WTC11 (cell line): ENCODE measurements at regions not wholly inside any gene's neighbourhood (a gene's known extent, or its start where the extent isn't known, plus 50 kb on each side); places are given as distances from the start of the nearest gene placed in this dataset.

Source experiments
- CDX4 ChIP-seq: fragments of 250-450 bp; sonication (Bioruptor Pico); IDR thresholded peaks from 2 replicates; pipeline ENCODE4 v1.9.0; 2021; ENCODE audit warnings: moderate library complexity, mild to moderate bottlenecking, inconsistent platforms, borderline replicate concordance
- CREM ChIP-seq: sonication (generic); formaldehyde crosslinking; IDR thresholded peaks from 2 replicates; pipeline ENCODE4 v1.8.1; 2022; ENCODE audit warnings: mild to moderate bottlenecking, missing genetic modification reagents, moderate library complexity
- E2F4 ChIP-seq: sonication (generic); formaldehyde crosslinking; IDR thresholded peaks from 2 replicates; pipeline ENCODE4 v1.8.1; 2022; ENCODE audit warnings: low read depth, mild to moderate bottlenecking, moderate library complexity, missing genetic modification reagents, borderline replicate concordance
- ESRRA ChIP-seq: sonication (generic); formaldehyde crosslinking; IDR thresholded peaks from 2 replicates; pipeline ENCODE4 v1.8.1; 2022; ENCODE audit warnings: mild to moderate bottlenecking, missing genetic modification reagents, borderline replicate concordance
- GABPB1 ChIP-seq: sonication (generic); formaldehyde crosslinking; IDR thresholded peaks from 2 replicates; pipeline ENCODE4 v1.8.1; 2023; ENCODE audit warnings: mild to moderate bottlenecking, missing genetic modification reagents
- JUN ChIP-seq: sonication (generic); formaldehyde crosslinking; IDR thresholded peaks from 2 replicates; pipeline ENCODE4 v1.8.0; 2023; ENCODE audit warnings: mild to moderate bottlenecking, missing genetic modification reagents
- MXD4 ChIP-seq: fragments of 250-450 bp; sonication (Bioruptor Pico); IDR thresholded peaks from 2 replicates; pipeline ENCODE4 v1.8.0; 2021; ENCODE audit warnings: mild to moderate bottlenecking, moderate library complexity, borderline replicate concordance
- NFE2L1 ChIP-seq: sonication (generic); formaldehyde crosslinking; IDR thresholded peaks from 2 replicates; pipeline ENCODE4 v1.8.1; 2023; ENCODE audit warnings: missing genetic modification reagents
- NR2C2 ChIP-seq: sonication (generic); formaldehyde crosslinking; IDR thresholded peaks from 2 replicates; pipeline ENCODE4 v1.8.0; 2022; ENCODE audit warnings: mild to moderate bottlenecking, missing genetic modification reagents
- SMAD4 ChIP-seq: sonication (generic); formaldehyde crosslinking; IDR thresholded peaks from 2 replicates; pipeline ENCODE4 v1.8.0; 2022; ENCODE audit warnings: mild to moderate bottlenecking, missing genetic modification reagents
- TP53 ChIP-seq: sonication (generic); formaldehyde crosslinking; IDR thresholded peaks from 2 replicates; pipeline ENCODE4 v1.8.1; 2023; ENCODE audit warnings: mild to moderate bottlenecking, missing genetic modification reagents
- ZNF416 ChIP-seq: fragments of 250-450 bp; sonication (Bioruptor Pico); IDR thresholded peaks from 2 replicates; pipeline ENCODE4 v1.9.0; 2021; ENCODE audit warnings: mild to moderate bottlenecking, inconsistent platforms
- TF ChIP-seq, protein P1 (sequence below): fragments of 200-600 bp; IDR thresholded peaks from 2 replicates; pipeline ENCODE4 v1.8.0; 2022; ENCODE audit warnings: antibody characterized with exemption
- TF ChIP-seq, protein P2 (sequence below): sonication (generic); formaldehyde crosslinking; IDR thresholded peaks from 2 replicates; pipeline ENCODE4 v1.8.1; 2023; ENCODE audit warnings: mild to moderate bottlenecking, missing genetic modification reagents, moderate library complexity

- TF ChIP-seq, protein P1, sequence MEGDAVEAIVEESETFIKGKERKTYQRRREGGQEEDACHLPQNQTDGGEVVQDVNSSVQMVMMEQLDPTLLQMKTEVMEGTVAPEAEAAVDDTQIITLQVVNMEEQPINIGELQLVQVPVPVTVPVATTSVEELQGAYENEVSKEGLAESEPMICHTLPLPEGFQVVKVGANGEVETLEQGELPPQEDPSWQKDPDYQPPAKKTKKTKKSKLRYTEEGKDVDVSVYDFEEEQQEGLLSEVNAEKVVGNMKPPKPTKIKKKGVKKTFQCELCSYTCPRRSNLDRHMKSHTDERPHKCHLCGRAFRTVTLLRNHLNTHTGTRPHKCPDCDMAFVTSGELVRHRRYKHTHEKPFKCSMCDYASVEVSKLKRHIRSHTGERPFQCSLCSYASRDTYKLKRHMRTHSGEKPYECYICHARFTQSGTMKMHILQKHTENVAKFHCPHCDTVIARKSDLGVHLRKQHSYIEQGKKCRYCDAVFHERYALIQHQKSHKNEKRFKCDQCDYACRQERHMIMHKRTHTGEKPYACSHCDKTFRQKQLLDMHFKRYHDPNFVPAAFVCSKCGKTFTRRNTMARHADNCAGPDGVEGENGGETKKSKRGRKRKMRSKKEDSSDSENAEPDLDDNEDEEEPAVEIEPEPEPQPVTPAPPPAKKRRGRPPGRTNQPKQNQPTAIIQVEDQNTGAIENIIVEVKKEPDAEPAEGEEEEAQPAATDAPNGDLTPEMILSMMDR = no peak
- no peak for TF ChIP-seq CREM (CRISPR knock-in tag)
- TF ChIP-seq GABPB1 (CRISPR knock-in tag) = no peak
- TF ChIP-seq SMAD4 (CRISPR knock-in tag) = no peak
- no peak for TF ChIP-seq ESRRA (CRISPR knock-in tag)
- TF ChIP-seq NFE2L1 (CRISPR knock-in tag) = no peak
- TF ChIP-seq CDX4 = no peak
- no peak for TF ChIP-seq NR2C2
- TF ChIP-seq, protein P2, sequence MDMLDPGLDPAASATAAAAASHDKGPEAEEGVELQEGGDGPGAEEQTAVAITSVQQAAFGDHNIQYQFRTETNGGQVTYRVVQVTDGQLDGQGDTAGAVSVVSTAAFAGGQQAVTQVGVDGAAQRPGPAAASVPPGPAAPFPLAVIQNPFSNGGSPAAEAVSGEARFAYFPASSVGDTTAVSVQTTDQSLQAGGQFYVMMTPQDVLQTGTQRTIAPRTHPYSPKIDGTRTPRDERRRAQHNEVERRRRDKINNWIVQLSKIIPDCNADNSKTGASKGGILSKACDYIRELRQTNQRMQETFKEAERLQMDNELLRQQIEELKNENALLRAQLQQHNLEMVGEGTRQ (CRISPR knock-in tag) = no peak
- no peak for TF ChIP-seq ZNF416 (CRISPR knock-in tag)
- no peak for TF ChIP-seq TP53 (CRISPR knock-in tag)
- TF ChIP-seq E2F4 (CRISPR knock-in tag) = no peak
- no peak for TF ChIP-seq JUN
- TF ChIP-seq MXD4 (CRISPR knock-in tag) = no peak
Measured at GRCh38 chr6:139514819-139515218, 140.4 kb upstream of the CITED2 start.
